ENCODE measurements at regions not wholly inside any gene's neighbourhood (a gene's known extent, or its start where the extent isn't known, plus 50 kb on each side); places are given as distances from the start of the nearest gene placed in this dataset.

DNA sequence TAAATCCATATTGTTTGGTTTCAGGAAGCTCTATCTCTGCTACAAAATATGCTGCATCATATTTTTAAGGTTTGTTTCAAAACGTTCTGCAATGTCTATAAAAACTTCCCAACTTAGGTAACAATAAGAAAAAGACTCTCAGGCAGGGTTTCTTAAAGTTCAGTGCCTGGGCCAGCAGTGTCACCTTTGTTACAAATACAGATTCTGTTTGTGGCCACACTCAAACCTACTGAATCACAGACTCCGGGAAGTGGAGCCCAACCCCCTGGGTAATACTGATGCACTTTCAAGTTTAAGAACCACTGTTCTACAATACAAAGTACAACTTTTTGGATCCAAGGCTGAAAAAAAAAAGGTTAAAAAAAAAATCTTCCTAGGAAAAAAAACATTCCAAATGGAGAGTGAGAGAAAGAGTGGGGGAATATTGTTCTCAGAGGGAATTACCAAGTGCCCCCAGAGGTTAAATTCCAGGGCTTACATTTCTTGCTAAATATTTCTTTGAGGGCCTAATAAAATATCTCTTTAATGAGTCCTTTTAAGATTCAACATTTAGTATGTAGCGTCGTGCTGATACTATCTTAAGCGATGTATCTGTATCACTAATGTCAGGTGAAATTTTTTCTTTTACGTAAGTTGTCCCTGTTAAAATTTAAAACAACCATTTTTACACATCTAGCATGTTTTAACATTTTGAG, 476.7 kb downstream of the TXNL1 start:
- no peak for TF ChIP-seq POU2F2 (IDR thresholded peaks at IDR 0.05; ENCODE audit: low read depth, low read length)
- TF ChIP-seq POLR2AphosphoS5 (IDR thresholded peaks at IDR 0.05; ENCODE audit: low read depth, low read length) = no peak
- TF ChIP-seq SPI1 (IDR thresholded peaks at IDR 0.05; ENCODE audit: low read depth, low read length) = no peak
- no peak for TF ChIP-seq POLR2A (IDR thresholded peaks at IDR 0.05; ENCODE audit: low read depth, low read length)

DNA sequence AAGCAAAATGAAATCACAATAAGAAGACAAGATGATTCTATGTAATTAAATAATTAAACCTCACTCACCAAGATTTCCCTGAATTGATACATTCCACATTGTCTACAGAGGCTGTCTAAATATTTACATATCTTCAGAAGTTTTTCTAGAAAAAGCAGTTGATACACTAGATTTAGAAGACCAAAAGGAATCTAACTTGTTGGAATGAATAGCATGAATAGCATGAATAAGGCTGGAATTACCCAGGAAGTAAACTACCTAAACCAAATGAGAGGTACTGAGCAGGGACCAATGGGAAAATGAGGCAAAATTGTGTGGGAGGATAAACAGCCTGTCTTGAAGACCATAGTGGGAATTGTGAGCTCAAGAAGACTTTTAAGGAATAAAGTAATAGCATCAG, 479.7 kb downstream of the TXNL1 start:
- DNase-seq (ENCODE audit: insufficient read length, low spot score) (no peak), FAIRE-seq (no peak)
- TF ChIP-seq POU2F2 (IDR thresholded peaks at IDR 0.05; ENCODE audit: low read depth, low read length) (no peak), POLR2AphosphoS5 (IDR thresholded peaks at IDR 0.05; ENCODE audit: low read depth, low read length) (no peak), SPI1 (IDR thresholded peaks at IDR 0.05; ENCODE audit: low read depth, low read length) (no peak), TAF1 (IDR thresholded peaks at IDR 0.05; ENCODE audit: low read depth, low read length) (no peak), POLR2A (IDR thresholded peaks at IDR 0.05; ENCODE audit: low read depth, low read length) (no peak), PAX5 (IDR thresholded peaks at IDR 0.05; ENCODE audit: insufficient read depth, low read length, severe bottlenecking) (no peak)

More for the DNA sequence above, 476.7 kb downstream of the TXNL1 start:
- FAIRE-seq = no peak
- no peak for DNase-seq (ENCODE audit: insufficient read length, low spot score)

DNA sequence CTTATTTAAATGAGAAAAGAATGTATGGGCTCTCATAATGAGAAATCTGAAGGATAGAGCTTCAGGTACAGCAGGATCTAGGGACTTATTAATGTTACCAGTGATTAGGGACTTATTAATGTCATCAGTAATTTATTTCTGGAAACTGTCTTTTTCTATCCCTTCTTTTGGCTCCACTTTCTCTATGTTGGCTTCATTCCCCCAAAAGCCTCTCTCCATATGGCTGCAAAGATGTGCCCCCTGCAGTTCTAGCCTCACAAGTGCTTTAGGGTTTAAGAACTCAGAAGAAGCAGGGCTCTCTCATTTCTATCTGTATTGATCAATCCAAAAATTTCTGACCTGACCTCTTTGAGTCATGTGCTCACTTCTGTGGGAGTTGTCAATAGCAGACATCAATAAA, 480.9 kb downstream of the TXNL1 start:
- TF ChIP-seq TAF1 (IDR thresholded peaks at IDR 0.05; ENCODE audit: low read depth, low read length) (no peak), POLR2AphosphoS5 (IDR thresholded peaks at IDR 0.05; ENCODE audit: low read depth, low read length) (no peak), PAX5 (IDR thresholded peaks at IDR 0.05; ENCODE audit: insufficient read depth, low read length, severe bottlenecking) (no peak), POLR2A (IDR thresholded peaks at IDR 0.05; ENCODE audit: low read depth, low read length) (no peak), SPI1 (IDR thresholded peaks at IDR 0.05; ENCODE audit: low read depth, low read length) (no peak), POU2F2 (IDR thresholded peaks at IDR 0.05; ENCODE audit: low read depth, low read length) (no peak)
- DNase-seq (ENCODE audit: insufficient read length, low spot score) = no peak
- FAIRE-seq = no peak

DNA sequence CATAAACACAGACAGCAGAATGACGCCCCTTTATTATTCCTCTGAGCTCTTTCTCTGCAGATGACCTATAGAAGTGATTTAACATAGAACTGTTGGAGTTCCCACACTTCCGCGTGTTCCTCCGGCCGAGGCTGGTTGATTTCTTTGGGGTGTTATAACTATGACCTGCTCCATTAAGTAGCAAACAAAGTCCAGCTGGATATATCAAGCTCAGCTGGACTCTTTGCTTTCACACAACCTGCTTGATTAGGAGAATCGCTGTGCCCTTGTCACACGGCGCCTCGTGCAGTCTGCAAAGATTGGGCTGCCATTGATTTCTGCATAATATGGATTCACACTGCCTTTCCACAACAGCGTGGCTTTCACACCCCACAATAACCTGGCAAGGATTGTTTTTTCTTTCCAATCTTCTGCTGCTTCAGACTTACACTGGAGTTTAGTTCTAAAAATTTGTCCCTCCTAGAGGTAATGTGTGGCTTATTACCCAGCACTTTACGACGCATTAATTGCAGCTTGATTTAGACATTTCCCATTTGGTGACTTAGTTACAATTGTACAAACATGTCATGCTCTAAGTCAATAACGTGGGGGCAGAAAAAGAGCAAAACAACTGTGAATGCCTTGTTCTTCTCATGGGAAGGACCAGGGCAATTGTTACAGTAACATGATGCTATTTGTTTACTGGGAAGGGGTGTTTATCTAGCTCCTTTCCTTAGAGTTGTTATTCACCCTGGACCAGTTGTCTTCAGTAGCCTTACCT, 485.7 kb downstream of the TXNL1 start:
- no peak for DNase-seq (ENCODE audit: insufficient read length, low spot score)
- TF ChIP-seq POLR2A (IDR thresholded peaks at IDR 0.05; ENCODE audit: low read depth, low read length) (no peak), POLR2AphosphoS5 (IDR thresholded peaks at IDR 0.05; ENCODE audit: low read depth, low read length) (no peak), SPI1 (IDR thresholded peaks at IDR 0.05; ENCODE audit: low read depth, low read length) (no peak), TAF1 (IDR thresholded peaks at IDR 0.05; ENCODE audit: low read depth, low read length) (no peak), POU2F2 (IDR thresholded peaks at IDR 0.05; ENCODE audit: low read depth, low read length) (no peak)
- no peak for FAIRE-seq

DNA sequence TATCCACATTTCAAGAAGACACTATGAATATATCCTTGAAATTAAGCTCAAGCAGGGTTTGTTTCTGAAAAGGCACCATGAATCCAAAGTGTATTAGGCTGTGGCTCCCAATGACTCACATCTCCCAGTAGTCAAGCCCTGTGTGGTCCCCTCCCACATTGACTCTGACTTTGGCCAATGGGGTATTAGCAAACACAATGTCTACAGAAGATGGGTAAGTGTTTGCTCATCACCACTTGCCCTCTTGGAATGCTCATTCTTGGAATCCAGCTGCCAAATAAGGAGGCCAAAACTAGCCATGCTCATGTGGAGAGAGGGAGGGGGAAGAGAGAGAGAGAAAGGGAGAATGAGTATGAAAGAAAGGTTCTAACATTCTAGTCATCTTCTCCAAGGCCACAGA, 490.0 kb downstream of the TXNL1 start:
- TF ChIP-seq POLR2A (IDR thresholded peaks at IDR 0.05; ENCODE audit: low read depth, low read length) (no peak), TAF1 (IDR thresholded peaks at IDR 0.05; ENCODE audit: low read depth, low read length) (no peak), POU2F2 (IDR thresholded peaks at IDR 0.05; ENCODE audit: low read depth, low read length) (no peak), POLR2AphosphoS5 (IDR thresholded peaks at IDR 0.05; ENCODE audit: low read depth, low read length) (no peak), SPI1 (IDR thresholded peaks at IDR 0.05; ENCODE audit: low read depth, low read length) (no peak), PAX5 (IDR thresholded peaks at IDR 0.05; ENCODE audit: insufficient read depth, low read length, severe bottlenecking) (no peak)
- no peak for FAIRE-seq
- DNase-seq (ENCODE audit: insufficient read length, low spot score) = no peak

DNA sequence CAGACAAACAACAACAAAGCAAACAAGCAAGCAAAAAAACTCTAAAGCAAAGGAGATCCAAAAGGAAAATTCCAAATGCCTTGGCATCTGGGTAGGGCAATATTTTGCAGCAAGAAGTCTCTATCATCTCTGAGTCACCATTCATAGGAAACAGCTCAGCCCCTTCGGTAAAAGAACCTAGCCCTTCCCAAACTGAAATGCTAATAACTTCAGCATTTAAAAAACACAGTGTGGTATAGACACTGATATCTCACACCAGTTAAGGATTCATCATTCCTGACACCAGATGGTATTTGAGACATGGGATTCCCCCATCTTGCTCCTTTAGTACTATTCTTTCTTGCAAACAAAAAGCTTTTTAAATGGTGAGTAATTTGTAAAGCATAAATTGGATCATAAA, 491.8 kb downstream of the TXNL1 start:
- no peak for DNase-seq (ENCODE audit: insufficient read length, low spot score)
- TF ChIP-seq POU2F2 (IDR thresholded peaks at IDR 0.05; ENCODE audit: low read depth, low read length) (no peak), TAF1 (IDR thresholded peaks at IDR 0.05; ENCODE audit: low read depth, low read length) (no peak), PAX5 (IDR thresholded peaks at IDR 0.05; ENCODE audit: insufficient read depth, low read length, severe bottlenecking) (no peak), POLR2A (IDR thresholded peaks at IDR 0.05; ENCODE audit: low read depth, low read length) (no peak), SPI1 (IDR thresholded peaks at IDR 0.05; ENCODE audit: low read depth, low read length) (no peak), POLR2AphosphoS5 (IDR thresholded peaks at IDR 0.05; ENCODE audit: low read depth, low read length) (no peak)
- no peak for FAIRE-seq

DNA sequence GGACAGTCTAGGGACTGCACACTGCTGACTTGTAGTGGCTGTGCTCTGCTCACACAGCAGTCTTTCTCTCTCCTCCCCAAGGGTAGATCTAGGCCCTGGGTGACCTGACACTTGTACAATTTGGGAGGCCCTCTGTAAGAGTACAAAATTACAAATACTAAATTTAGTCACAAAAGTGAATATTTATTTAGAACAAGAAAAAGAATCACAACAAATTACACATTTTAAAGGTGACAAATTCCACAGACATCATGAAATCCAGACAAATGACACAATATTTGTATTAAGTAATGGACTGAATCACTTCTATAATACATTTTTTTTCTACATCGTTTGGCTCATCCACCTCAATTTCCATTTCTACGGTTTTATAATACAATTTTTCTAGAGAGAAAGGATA, 496.4 kb downstream of the TXNL1 start:
- no peak for DNase-seq (ENCODE audit: insufficient read length, low spot score)
- no peak for FAIRE-seq
- TF ChIP-seq PAX5 (IDR thresholded peaks at IDR 0.05; ENCODE audit: insufficient read depth, low read length, severe bottlenecking) (no peak), TAF1 (IDR thresholded peaks at IDR 0.05; ENCODE audit: low read depth, low read length) (no peak), POLR2AphosphoS5 (IDR thresholded peaks at IDR 0.05; ENCODE audit: low read depth, low read length) (no peak), SPI1 (IDR thresholded peaks at IDR 0.05; ENCODE audit: low read depth, low read length) (no peak), POLR2A (IDR thresholded peaks at IDR 0.05; ENCODE audit: low read depth, low read length) (no peak), POU2F2 (IDR thresholded peaks at IDR 0.05; ENCODE audit: low read depth, low read length) (no peak)

DNA sequence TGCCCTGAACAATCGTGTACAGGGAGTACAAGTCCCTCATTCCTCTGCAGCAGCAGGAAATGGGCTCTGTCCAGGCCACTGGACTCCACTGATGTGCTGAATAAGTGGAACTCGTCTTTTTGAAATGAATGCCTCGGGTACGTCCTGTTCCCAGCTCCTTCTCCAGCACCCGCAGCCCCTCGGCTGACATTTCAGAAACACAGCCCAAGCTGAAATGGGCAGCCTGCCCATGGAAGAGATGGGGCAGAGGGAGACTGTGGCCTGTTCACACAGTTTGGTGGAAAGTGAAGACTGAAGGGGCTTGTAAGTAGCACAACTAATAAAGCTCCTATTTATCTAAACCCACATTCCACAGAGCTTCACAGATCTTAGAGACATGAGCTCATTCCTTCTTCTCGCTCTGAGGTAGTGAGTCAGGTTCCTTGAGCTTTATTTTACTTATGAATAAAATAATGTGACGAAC, 498.6 kb downstream of the TXNL1 start:
- no peak for TF ChIP-seq POLR2AphosphoS5 (IDR thresholded peaks at IDR 0.05; ENCODE audit: low read depth, low read length)
- no peak for TF ChIP-seq TAF1 (IDR thresholded peaks at IDR 0.05; ENCODE audit: low read depth, low read length)
- TF ChIP-seq PAX5 (IDR thresholded peaks at IDR 0.05; ENCODE audit: insufficient read depth, low read length, severe bottlenecking) = no peak
- TF ChIP-seq POU2F2 (IDR thresholded peaks at IDR 0.05; ENCODE audit: low read depth, low read length) = no peak
- no peak for TF ChIP-seq SPI1 (IDR thresholded peaks at IDR 0.05; ENCODE audit: low read depth, low read length)
- no peak for TF ChIP-seq POLR2A (IDR thresholded peaks at IDR 0.05; ENCODE audit: low read depth, low read length)
- DNase-seq (ENCODE audit: insufficient read length, low spot score) (no peak), FAIRE-seq (no peak)

DNA sequence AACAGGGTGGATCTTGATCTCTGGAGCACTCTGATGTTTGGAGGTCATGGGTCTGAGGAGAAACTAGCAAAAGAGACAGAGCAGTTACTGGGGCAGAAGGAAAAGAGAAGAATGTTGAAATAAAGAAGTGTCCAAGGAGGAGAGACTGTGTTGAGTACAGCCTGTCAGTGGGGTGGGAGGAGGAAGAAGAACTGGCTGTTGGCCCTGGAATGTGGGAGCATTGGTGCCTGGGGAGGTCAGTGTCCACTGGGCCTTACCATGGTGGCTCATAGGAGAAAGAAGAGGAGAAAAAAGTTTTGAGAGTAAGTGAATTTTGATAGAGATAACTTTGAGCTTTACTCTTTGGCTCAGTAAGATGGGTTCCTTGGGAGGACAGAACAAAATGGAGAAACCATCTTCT, 499.0 kb downstream of the TXNL1 start:
- DNase-seq (ENCODE audit: insufficient read length, low spot score) (no peak), FAIRE-seq (no peak)
- TF ChIP-seq PAX5 (IDR thresholded peaks at IDR 0.05; ENCODE audit: insufficient read depth, low read length, severe bottlenecking) (no peak), POU2F2 (IDR thresholded peaks at IDR 0.05; ENCODE audit: low read depth, low read length) (no peak), SPI1 (IDR thresholded peaks at IDR 0.05; ENCODE audit: low read depth, low read length) (no peak), TAF1 (IDR thresholded peaks at IDR 0.05; ENCODE audit: low read depth, low read length) (no peak), POLR2AphosphoS5 (IDR thresholded peaks at IDR 0.05; ENCODE audit: low read depth, low read length) (no peak), POLR2A (IDR thresholded peaks at IDR 0.05; ENCODE audit: low read depth, low read length) (no peak)

Data from GM12891 (cell line).